ENCODE measurements at regions not wholly inside any gene's neighbourhood (a gene's known extent, or its start where the extent isn't known, plus 50 kb on each side); places are given as distances from the start of the nearest gene placed in this dataset.
A peak's percentile ranks its signal among the peaks of the same experiment; 100 is the strongest.

GRCh38 chr7:50197549-50197948, 104.5 kb upstream of the ZPBP start:
- intact Hi-C loops (cut with micrococcal nuclease) = loop anchor here (1.0 to 2.0 kb wide), 4 partner anchors 12 to 251 kb away; no protein-coding TSS in a partner anchor
- Mint-ChIP-seq H3K27me3 (peaks cover 2% of the 10 kb centered on the region), H3K4me1 (ENCODE audit: low read depth) (peaks cover 34% of the 10 kb centered on the region), H3K9me3 (no peaks in the 10 kb centered on the region), H3K36me3 (no peaks in the 10 kb centered on the region), H3K4me3 (peak overlapping the region; percentile 13), H3K27ac (peak overlapping the region; percentile 58)
- DNase-seq = peak; percentile 90
- ChIA-PET POLR2A (interaction anchor here (0.8 to 1.1 kb wide), 2 partner anchors 9 to 68 kb away, joined by 3 read pairs; no protein-coding TSS in a partner anchor), CTCF (interaction anchor here (1.3 to 1.5 kb wide), 3 partner anchors 8 to 223 kb away, joined by 4 to 7 read pairs (median 4); no protein-coding TSS in a partner anchor)

GRCh38 chr7:50196719-50197118, 103.7 kb upstream of the ZPBP start:
- Mint-ChIP-seq H3K36me3 (no peaks in the 10 kb centered on the region), H3K4me3 (no peak overlapping the region), H3K27me3 (peaks cover 2% of the 10 kb centered on the region), H3K27ac (peak overlapping the region; percentile 58), H3K4me1 (ENCODE audit: low read depth) (peaks cover 30% of the 10 kb centered on the region), H3K9me3 (no peaks in the 10 kb centered on the region)
- intact Hi-C loops (cut with micrococcal nuclease) = loop anchor here (1.0 to 2.0 kb wide), 4 partner anchors 13 to 252 kb away; no protein-coding TSS in a partner anchor
- CTCF ChIA-PET = interaction anchor here (0.8 to 1.5 kb wide), 4 partner anchors 9 to 224 kb away, joined by 3 to 7 read pairs (median 4); no protein-coding TSS in a partner anchor
- DNase-seq = no peak
- POLR2A ChIA-PET = interaction anchor here (0.8 to 1.1 kb wide), 2 partner anchors 10 to 69 kb away, joined by 3 read pairs; no protein-coding TSS in a partner anchor

- DNase-seq = no peak
- ChIA-PET POLR2A (no interaction called here), CTCF (interaction anchor here (0.7 to 3.4 kb wide), 2 partner anchors 15 to 98 kb away, joined by 4 to 11 read pairs; partner anchors contain the start of gene ZPBP)
- peaks cover 9% of the 10 kb centered on the region for H3K4me1 Mint-ChIP-seq (ENCODE audit: low read depth)
- H3K27me3 Mint-ChIP-seq = peaks cover 2% of the 10 kb centered on the region
- peaks cover 15% of the 10 kb centered on the region for H3K9me3 Mint-ChIP-seq
- peaks cover 8% of the 10 kb centered on the region for H3K36me3 Mint-ChIP-seq
- intact Hi-C loops (cut with micrococcal nuclease) = no loop called here
- no peak overlapping the region for H3K27ac Mint-ChIP-seq
- no peak overlapping the region for H3K4me3 Mint-ChIP-seq
Measured at GRCh38 chr7:50190776-50191175, 97.7 kb upstream of the ZPBP start.

- intact Hi-C loops (cut with micrococcal nuclease) = no loop called here
Measured at GRCh38 chr7:50189371-50189770, 96.3 kb upstream of the ZPBP start.

GRCh38 chr7:50185951-50186682, 93.1 kb upstream of the ZPBP start:
- no peak overlapping the region for H3K4me3 Mint-ChIP-seq
- DNase-seq = no peak
- CTCF ChIA-PET = interaction anchor here (0.8 kb wide), 1 partner anchor 9 kb away, joined by 3 read pairs; no protein-coding TSS in a partner anchor
- intact Hi-C loops (cut with micrococcal nuclease) = no loop called here
- peaks cover 15% of the 10 kb centered on the region for H3K9me3 Mint-ChIP-seq
- peaks cover 9% of the 10 kb centered on the region for H3K4me1 Mint-ChIP-seq (ENCODE audit: low read depth)
- H3K27me3 Mint-ChIP-seq = no peaks in the 10 kb centered on the region
- no peak overlapping the region for H3K27ac Mint-ChIP-seq
- peaks cover 8% of the 10 kb centered on the region for H3K36me3 Mint-ChIP-seq
- POLR2A ChIA-PET = no interaction called here

More at GRCh38 chr7:50189371-50189770, 96.3 kb upstream of the ZPBP start:
- H3K27me3 Mint-ChIP-seq = no peaks in the 10 kb centered on the region
- peaks cover 9% of the 10 kb centered on the region for H3K4me1 Mint-ChIP-seq (ENCODE audit: low read depth)
- peaks cover 15% of the 10 kb centered on the region for H3K9me3 Mint-ChIP-seq
- DNase-seq = no peak
- POLR2A ChIA-PET = no interaction called here
- CTCF ChIA-PET = interaction anchor here (1.5 kb wide), 1 partner anchor 16 kb away, joined by 8 read pairs; no protein-coding TSS in a partner anchor
- H3K36me3 Mint-ChIP-seq = peaks cover 8% of the 10 kb centered on the region
- H3K27ac Mint-ChIP-seq = no peak overlapping the region
- H3K4me3 Mint-ChIP-seq = no peak overlapping the region

- intact Hi-C loops (cut with micrococcal nuclease) = no loop called here
- no peak for DNase-seq
- Mint-ChIP-seq H3K27me3 (no peaks in the 10 kb centered on the region), H3K4me3 (no peak overlapping the region), H3K4me1 (ENCODE audit: low read depth) (peaks cover 9% of the 10 kb centered on the region), H3K36me3 (peaks cover 5% of the 10 kb centered on the region), H3K27ac (no peak overlapping the region), H3K9me3 (peaks cover 12% of the 10 kb centered on the region)
- ChIA-PET CTCF (interaction anchor here (0.8 to 1.2 kb wide), 2 partner anchors 10 to 93 kb away, joined by 3 read pairs; no protein-coding TSS in a partner anchor), POLR2A (no interaction called here)
Measured at GRCh38 chr7:50185208-50185607, 92.2 kb upstream of the ZPBP start.

- no peaks in the 10 kb centered on the region for H3K27me3 Mint-ChIP-seq
- ChIA-PET POLR2A (no interaction called here), CTCF (interaction anchor here (1.2 to 2.0 kb wide), 2 partner anchors 92 to 234 kb away, joined by 3 to 6 read pairs; no protein-coding TSS in a partner anchor)
Measured at GRCh38 chr7:50184271-50184990, 91.4 kb upstream of the ZPBP start.

GRCh38 chr7:50182759-50183158, 89.7 kb upstream of the ZPBP start:
- ChIA-PET CTCF (interaction anchor here (0.6 to 2.0 kb wide), 5 partner anchors 9 to 235 kb away, joined by 3 to 6 read pairs (median 4); no protein-coding TSS in a partner anchor), POLR2A (interaction anchor here (1.1 kb wide), 1 partner anchor 10 kb away, joined by 3 read pairs; no protein-coding TSS in a partner anchor)
- H3K27me3 Mint-ChIP-seq = no peaks in the 10 kb centered on the region
- no peak overlapping the region for H3K4me3 Mint-ChIP-seq
- no peak for DNase-seq
- no peaks in the 10 kb centered on the region for H3K4me1 Mint-ChIP-seq (ENCODE audit: low read depth)
- H3K27ac Mint-ChIP-seq = no peak overlapping the region
- intact Hi-C loops (cut with micrococcal nuclease) = no loop called here
- no peaks in the 10 kb centered on the region for H3K9me3 Mint-ChIP-seq
- no peaks in the 10 kb centered on the region for H3K36me3 Mint-ChIP-seq

More at GRCh38 chr7:50184271-50184990, 91.4 kb upstream of the ZPBP start:
- intact Hi-C loops (cut with micrococcal nuclease) = no loop called here
- Mint-ChIP-seq H3K27ac (no peak overlapping the region), H3K4me3 (no peak overlapping the region), H3K36me3 (peaks cover 1% of the 10 kb centered on the region), H3K9me3 (peaks cover 4% of the 10 kb centered on the region), H3K4me1 (ENCODE audit: low read depth) (peaks cover 4% of the 10 kb centered on the region)
- no peak for DNase-seq

- H3K27ac Mint-ChIP-seq = no peak overlapping the region
- intact Hi-C loops (cut with micrococcal nuclease) = no loop called here
- H3K27me3 Mint-ChIP-seq = peaks cover 3% of the 10 kb centered on the region
- no peaks in the 10 kb centered on the region for H3K4me1 Mint-ChIP-seq (ENCODE audit: low read depth)
- H3K9me3 Mint-ChIP-seq = no peaks in the 10 kb centered on the region
- no peak overlapping the region for H3K4me3 Mint-ChIP-seq
- no peak for DNase-seq
- ChIA-PET POLR2A (no interaction called here), CTCF (interaction anchor here (0.6 kb wide), 1 partner anchor 16 kb away, joined by 3 read pairs; no protein-coding TSS in a partner anchor)
- no peaks in the 10 kb centered on the region for H3K36me3 Mint-ChIP-seq
Measured at GRCh38 chr7:50181081-50181480, 88.0 kb upstream of the ZPBP start.

GRCh38 chr7:50178166-50178565, 85.1 kb upstream of the ZPBP start:
- H3K9me3 Mint-ChIP-seq = no peaks in the 10 kb centered on the region
- intact Hi-C loops (cut with micrococcal nuclease) = no loop called here
- ChIA-PET CTCF (no interaction called here), POLR2A (no interaction called here)
- no peaks in the 10 kb centered on the region for H3K36me3 Mint-ChIP-seq
- H3K27ac Mint-ChIP-seq = no peak overlapping the region
- no peak overlapping the region for H3K4me3 Mint-ChIP-seq
- DNase-seq = no peak
- H3K27me3 Mint-ChIP-seq = peaks cover 3% of the 10 kb centered on the region
- no peaks in the 10 kb centered on the region for H3K4me1 Mint-ChIP-seq (ENCODE audit: low read depth)

GRCh38 chr7:50174948-50175347, 81.9 kb upstream of the ZPBP start:
- H3K4me3 Mint-ChIP-seq = no peak overlapping the region
- H3K36me3 Mint-ChIP-seq = no peaks in the 10 kb centered on the region
- intact Hi-C loops (cut with micrococcal nuclease) = no loop called here
- H3K27ac Mint-ChIP-seq = no peak overlapping the region
- peaks cover 3% of the 10 kb centered on the region for H3K27me3 Mint-ChIP-seq
- CTCF ChIA-PET = interaction anchor here (0.6 kb wide), 1 partner anchor 138 kb away, joined by 4 read pairs; no protein-coding TSS in a partner anchor
- no peaks in the 10 kb centered on the region for H3K4me1 Mint-ChIP-seq (ENCODE audit: low read depth)
- no peaks in the 10 kb centered on the region for H3K9me3 Mint-ChIP-seq
- no peak for DNase-seq
- POLR2A ChIA-PET = no interaction called here

Data from activated CD4-positive, alpha-beta memory T cell treated with anti-CD3 and anti-CD28 coated beads for 36 hours (primary cell).